ENCODE measurements at regions not wholly inside any gene's neighbourhood (a gene's known extent, or its start where the extent isn't known, plus 50 kb on each side); places are given as distances from the start of the nearest gene placed in this dataset.
"Not testable (repeated sequence)": the region's sequence is repeated elsewhere in the genome, so short reads cannot be mapped to it uniquely, and the experiment has no call there.

DNA sequence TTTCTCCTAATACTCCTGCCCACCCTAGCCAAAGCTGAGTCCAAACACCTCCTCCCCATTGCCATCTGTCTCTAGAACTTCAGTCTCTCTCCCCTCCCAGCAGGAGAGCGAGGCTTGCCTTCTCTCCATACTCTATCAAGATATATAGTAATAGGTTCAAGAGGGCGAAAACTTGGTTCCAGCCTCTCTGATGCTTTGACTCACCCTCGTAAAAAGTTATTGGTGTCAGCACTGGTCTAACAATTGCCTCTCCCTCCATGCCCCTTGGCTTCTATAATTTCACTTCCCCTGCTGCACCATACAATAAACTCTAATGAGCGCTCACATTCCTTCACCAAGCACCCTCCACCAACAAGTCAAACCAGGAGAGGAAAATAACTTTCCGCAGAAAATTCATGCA, 797.3 kb downstream of the BCL11A start:
- DNase-seq (ENCODE audit: low read depth in 4 of 4, low spot score in 1 of 4), result no peak

DNA sequence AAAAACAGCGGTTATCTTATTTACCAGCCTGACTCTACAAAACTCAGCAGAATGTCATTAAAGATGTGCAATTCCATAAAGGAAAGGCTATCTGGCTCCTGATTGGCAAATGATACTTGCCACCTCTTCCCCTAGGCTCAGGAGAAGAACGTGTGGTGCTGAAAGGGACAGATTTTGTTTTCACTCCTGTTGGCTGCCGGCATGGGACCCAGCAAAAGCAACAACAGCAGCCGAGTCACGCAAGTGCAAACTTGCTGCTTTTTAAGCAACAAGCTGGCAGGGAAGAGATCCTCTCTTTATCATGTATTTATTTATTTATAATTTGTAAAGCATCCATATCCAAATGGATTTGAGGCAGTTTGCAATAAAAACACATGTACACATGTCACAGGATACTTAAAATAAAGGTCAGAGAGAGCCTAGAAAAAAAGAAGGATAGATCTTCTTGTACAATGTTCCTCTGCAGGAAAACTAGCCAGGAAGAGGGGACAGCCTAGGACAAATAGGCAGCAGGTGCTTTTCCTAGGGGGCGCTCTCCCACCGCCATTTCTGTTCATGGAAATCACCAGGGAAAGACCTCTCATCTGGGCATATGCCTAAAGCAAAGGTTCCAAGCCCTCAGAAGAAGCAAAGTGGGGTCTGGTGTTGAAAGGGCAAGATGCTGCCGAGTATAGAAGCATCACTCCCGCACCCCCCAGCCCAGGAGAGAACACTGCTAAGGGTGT, 799.3 kb downstream of the BCL11A start:
- DNase-seq (ENCODE audit: low read depth in 4 of 4, low spot score in 1 of 4), result no peak

DNA sequence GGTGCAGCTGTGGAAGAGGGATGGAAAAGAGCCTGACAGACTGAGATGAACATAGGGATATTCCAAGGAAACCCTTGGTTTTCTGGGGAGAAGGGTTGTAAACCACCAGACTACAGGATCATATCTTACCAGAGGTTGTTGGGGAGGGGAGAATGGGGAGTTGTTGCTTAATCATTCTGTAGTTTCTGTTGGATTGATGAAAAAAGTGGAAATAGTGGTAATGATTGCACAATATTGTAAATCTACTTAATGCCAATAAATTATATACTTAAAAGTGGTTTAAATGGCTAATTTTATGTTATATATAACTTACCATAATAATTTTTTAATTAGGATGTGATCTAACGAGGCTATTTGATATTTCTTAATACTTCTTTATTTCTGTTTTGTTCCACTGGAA, 800.9 kb downstream of the BCL11A start:
- DNase-seq (ENCODE audit: low read depth in 4 of 4, low spot score in 1 of 4), result no peak

DNA sequence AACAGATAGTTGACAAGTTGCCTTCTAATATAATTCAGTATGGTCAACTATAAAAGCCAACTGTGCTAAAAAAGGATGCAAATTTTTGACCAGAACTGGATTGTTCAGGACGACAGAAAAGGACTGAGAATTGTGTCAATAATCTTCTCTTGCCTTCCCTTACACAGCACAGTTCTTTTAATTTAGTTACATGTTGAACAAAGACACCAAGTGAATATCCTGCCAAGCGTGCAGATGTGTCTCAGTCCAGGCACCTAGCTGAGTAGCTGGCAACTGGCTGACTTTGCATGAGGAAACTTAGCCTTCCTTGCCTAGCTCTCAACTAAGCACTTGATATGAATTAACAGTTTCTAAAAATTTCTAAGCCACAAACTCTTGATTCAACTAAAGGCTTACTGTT, 801.4 kb downstream of the BCL11A start:
- DNase-seq (ENCODE audit: low read depth in 4 of 4, low spot score in 1 of 4), result no peak

DNA sequence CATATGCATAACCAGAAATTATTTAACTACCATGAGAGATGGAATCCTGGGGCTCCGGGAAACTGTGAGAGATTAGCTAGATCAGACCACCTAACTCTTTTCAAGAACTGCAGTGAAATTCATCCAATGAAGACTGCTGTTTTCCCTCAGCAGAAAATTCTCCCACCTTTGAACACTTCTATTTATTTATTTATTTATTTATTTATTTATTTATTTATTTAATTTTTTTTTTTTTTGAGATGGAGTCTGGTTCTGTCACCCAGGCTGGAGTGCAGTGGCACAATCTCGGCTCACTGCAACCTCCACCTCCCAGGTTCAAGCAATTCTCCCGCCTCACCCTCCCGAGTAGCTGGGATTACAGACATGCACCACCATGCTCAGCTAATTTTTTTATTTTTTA, 802.2 kb downstream of the BCL11A start:
- DNase-seq (ENCODE audit: low read depth in 4 of 4, low spot score in 1 of 4), result not testable (repeated sequence)

DNA sequence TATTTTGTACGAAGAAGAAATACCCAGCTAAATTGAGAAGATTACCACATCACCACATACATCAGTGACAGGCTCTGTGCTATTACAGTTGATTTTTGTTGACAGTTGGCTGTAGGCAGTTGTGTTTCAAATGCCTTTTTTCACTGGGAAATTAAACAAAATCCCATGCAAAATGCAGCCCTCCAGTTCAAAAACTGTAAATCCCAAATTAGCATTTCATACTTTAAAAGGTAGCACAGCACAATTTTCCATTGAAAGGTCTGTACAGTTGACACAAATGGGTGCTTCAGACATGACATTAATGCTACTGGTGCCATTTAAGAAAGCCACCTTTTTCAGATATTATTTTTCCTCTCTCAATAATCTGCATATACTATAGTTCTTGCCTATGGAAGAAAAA, 807.2 kb downstream of the BCL11A start:
- DNase-seq (ENCODE audit: low read depth in 4 of 4, low spot score in 1 of 4), result no peak

DNA sequence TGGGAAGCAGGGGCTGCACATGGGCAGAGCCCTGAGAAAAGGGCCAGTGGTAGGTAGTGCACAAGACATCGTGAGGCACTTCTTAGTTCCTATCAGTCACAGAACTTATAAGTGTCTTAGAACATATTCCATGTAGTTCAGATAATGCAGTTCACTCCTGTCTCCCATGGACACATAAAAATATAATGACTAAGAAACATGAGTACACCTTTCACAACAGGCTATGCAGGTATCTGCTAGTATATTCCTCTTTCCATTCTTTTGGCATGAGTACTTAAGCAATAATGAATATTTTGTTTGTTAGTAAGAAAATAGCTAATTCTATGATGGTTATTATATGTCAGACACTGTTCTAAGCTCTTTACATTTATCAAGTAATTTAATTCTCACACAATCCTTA, 808.4 kb downstream of the BCL11A start:
- no peak for DNase-seq (ENCODE audit: low read depth in 4 of 4, low spot score in 1 of 4)

DNA sequence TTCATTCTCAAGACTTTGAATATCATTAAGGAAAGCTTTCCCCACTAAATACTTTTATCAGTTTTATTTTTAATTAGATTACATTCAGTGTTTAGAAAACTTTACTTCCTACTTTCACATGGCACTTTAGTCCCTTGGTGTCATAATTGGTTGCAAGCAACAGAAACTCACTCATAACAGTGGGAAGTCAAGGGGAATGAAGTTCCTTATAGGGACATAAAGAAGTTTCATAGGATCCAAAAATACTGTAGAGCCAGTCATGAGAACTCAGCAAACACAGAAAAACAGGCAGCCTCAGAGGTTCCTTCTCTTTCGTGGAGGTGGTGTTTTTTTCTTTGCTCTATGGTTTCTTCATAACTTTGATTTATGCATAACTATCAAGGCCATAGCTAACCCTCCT, 809.0 kb downstream of the BCL11A start:
- DNase-seq (ENCODE audit: low read depth in 4 of 4, low spot score in 1 of 4), result no peak

DNA sequence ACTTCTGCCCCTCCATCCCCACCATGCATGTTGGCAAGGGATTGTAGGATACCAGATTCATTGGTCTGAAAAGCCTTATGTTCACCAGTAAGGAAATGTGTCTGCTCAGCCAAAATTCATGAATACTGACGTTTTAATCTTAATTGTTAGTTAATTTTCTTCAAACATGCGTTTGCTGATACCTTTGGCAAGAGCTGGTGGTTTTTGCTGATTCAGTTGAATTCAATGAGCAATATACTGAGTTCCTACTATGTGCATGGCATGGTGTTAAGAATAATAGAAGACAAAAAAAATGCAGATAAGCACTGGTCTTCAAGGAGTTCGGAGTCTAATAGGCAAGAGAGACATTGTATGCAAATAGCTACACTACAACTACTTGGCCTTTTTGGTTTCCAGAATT, 811.6 kb downstream of the BCL11A start:
- DNase-seq (ENCODE audit: low read depth in 4 of 4, low spot score in 1 of 4), result no peak

DNA sequence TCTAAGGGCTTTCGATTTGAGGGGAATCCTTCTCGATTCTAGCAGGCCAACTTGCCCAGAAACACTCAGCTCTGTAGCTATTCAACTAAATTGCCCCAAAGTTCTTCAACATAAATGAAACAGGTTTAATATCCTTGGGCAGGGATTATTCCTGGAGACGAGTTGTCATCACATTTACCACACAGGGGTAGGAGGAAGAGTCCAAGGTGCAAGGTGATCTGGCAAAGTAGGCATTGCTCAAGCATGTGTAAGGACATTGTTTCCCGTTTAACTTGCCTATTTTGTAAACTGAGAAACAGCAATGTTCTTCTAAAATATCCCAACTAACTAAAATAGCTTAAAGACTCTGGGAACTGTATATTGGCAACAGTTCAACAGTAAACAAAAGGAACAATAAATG, 814.3 kb downstream of the BCL11A start:
- DNase-seq (ENCODE audit: low read depth in 4 of 4, low spot score in 1 of 4), result no peak

DNA sequence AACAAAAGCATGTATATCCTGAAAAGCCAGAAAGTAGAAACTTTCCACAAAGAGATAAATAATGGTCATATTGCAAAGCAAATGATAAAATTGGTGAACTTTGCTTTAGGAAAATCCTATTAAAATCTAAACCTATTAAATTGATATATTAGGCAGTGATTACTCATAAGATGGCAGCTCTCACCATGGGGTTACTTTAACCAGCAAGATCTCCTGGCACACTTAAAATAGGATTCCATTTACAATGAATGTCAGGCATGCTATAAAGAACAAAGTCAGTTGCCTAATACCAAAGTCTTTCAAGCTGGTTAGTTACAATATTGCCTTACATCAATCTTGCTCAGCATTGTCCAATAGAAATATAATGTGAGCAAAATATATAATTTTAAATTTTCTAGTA, 816.2 kb downstream of the BCL11A start:
- no peak for DNase-seq (ENCODE audit: low read depth in 4 of 4, low spot score in 1 of 4)

DNA sequence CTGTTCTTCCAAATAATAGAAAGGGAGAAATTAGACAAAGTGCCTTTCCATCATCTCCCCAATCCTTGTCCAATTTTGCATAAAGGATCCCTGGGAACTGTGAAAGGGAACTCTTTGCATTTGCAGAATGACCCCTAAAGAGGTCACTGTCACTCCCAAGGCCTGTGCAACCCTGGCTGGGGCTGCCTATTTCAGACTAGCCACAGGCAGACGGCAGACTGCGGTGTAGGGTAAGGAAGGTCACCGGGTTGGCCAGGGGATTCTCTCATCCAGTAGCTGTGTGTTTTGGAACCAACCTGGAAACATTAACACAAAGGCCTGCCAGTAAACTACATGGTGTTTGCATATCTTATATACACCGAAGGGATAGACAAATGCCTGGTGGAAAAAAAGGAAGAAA, 818.7 kb downstream of the BCL11A start:
- DNase-seq (ENCODE audit: low read depth in 4 of 4, low spot score in 1 of 4), result no peak

DNA sequence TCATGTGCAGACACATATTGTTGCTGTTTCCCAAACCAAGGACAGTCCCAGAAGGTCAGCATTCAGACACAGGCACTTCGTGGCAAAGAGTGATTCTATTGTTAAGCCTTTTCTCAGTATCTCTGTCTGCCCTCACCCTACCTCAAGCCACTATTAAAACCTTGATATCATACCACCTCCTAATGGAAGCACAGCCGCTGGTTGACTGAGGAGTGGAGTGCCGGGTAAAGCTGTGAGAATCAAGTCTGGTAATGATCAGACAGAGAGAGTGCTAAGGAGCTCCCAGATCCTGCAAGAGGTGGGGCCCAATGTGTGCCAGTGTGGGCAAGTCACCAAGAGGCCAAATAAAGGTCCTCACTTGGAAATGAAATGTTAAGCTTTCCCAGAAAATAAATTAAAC, 819.5 kb downstream of the BCL11A start:
- DNase-seq (ENCODE audit: low read depth in 4 of 4, low spot score in 1 of 4), result no peak

DNA sequence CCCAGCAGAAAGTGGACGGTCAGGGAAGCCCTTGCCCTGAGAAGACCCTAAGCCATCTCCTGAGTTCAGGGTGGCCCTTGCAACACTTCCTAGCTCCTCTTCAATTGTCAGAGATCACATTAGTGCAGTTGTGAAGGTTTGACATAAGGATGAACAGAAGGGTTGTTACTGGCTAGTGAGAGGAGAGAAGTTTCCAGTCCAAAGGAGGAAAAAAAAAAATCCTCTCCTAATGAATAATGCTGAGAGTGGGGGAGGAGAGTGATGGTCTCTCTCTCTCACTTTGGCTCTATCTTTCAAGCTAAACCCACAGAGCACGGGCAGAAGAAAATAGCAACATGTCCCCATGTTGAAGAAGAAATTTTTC, 819.9 kb downstream of the BCL11A start:
- no peak for DNase-seq (ENCODE audit: low read depth in 4 of 4, low spot score in 1 of 4)

DNA sequence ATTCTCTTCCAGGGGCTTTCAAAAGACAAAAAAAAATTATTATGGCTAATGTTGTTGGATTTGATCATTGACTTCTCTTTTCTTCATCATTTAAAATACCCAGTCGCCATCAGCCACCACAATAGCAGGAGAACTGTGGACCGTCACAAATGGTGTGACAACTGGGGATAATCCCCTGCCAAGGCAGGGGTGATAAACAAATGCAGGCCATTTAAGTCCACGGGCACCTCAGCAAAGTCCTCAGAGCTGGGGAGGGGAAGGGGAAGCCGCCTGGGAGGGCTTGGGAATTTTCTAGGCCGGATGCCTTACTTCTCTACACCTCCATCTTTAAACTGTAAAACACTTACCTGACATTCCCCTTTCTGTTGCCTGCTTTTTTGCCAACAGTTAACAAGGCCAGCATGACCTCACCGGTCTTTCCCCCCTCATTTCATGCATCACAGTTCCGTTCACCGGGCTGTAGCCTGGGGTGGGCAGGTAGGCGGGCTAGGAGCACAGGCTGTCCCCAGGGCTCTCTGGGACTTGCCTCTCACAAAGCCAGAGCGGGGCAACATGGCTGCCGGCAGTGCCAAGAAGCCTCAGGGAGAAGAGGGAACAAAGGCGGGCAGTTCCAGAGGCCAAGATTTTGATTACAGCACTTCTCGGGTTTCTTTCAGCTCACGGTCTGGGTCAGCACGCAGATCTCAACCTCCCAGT, 820.4 kb downstream of the BCL11A start:
- no peak for DNase-seq (ENCODE audit: low read depth in 4 of 4, low spot score in 1 of 4)

DNA sequence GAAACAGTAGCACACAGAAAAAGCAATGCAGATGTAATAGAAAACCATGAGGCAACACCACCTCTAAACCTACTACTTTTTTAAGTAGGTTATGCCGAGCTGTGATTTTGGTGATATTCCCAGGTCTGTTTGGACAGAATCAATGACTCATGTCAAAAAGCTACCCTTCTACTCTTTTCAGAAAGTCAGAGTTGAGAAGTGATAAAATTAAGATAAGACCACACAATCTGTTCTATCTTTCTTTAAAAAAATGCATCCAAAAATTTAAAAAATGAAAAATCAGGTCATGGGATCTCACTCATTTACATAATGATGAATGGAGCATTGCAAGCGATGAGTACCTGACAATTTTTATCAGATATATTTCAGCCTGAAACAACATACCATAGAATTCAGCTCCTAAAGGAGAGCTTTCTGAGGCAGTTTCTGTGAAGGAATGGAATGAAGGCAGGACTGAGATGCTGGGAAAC, 826.3 kb downstream of the BCL11A start:
- no peak for DNase-seq (ENCODE audit: low read depth in 4 of 4, low spot score in 1 of 4)

DNA sequence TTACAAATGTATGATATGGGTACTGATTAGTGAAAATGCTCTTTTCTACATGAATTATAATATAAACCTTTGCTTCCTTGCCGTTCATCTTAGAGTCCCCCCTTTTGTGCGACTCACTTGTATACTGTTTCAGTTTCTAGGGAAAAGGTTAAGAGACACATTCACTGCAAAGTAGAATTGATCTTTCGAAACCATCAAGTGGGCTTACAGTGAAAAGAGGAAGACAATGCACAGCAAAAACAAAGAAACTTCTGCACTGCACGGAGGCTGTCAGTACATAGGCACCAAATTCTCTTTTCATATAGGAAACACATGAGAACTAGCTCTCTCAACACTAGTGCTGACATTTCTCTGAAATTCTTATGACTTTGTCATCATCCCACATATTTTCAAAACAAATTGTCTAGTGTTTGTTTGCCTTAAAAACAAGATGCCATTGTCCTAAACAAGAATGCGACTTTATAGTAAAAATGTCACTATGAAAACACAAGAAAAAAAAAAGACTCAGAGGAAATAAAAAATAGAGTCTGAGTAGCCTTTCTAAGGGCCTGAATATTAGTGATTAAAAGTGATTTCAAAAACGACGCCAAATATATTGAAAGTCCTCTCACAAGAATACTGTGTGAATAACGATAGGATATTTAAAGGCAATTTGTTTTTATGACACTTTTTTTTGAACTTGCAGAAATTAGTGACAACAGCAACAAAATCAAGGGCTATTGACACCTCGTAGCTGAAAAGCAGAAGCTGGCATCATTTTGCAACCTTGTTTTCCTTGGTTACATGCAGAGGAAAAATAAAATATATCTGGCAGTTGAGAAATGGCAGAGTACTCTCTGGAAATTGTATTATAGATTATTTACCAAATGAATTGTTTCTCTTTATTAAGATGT, 827.0 kb downstream of the BCL11A start:
- no peak for DNase-seq (ENCODE audit: low read depth in 4 of 4, low spot score in 1 of 4)

DNA sequence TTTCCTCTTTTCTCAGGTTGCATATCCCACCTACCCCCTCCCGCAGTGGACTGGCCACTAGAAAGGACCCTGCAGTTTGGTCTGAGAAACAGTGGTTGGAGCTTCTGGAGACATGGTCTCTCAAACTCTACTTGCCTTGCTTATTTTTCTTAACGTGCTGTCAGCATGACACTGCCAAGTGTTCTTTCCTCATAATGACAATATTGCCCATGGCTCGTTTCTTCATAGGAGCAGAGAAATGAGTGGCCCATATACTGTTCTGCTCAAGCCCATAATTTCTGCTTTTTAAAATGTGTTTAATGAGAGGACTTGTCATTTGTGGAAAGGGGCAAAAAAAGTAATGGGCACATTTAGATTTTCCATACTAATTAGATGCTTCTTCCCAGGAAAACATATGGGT, 828.7 kb downstream of the BCL11A start:
- DNase-seq (ENCODE audit: low read depth in 4 of 4, low spot score in 1 of 4), result no peak

DNA sequence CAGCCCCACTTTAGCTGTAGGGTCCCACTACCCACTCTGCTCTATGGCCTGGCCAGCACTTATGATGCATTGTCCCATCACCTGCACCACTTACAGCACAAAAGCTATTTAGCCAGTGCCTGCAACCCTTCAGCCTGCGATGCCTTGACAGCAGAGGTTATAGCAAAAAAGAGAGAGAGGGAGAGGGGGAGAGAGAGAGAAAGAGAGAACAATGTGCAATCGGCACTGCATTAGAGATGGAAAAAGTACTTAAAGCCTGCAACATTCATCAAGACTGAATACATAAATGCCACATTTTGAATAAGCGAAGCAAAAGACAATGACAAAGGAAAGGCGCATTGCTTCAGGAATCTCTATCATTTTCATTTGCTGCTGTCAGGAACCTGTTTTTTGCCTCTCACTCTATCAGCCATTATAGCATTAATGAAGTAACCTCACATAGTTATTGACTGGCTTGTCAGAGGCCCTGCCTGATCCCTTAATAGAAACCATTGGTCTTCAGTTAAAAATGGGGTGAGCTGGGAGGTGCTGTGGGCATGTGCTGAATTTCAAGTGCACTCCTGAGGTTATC, 833.1 kb downstream of the BCL11A start:
- no peak for DNase-seq (ENCODE audit: low read depth in 4 of 4, low spot score in 1 of 4)

DNA sequence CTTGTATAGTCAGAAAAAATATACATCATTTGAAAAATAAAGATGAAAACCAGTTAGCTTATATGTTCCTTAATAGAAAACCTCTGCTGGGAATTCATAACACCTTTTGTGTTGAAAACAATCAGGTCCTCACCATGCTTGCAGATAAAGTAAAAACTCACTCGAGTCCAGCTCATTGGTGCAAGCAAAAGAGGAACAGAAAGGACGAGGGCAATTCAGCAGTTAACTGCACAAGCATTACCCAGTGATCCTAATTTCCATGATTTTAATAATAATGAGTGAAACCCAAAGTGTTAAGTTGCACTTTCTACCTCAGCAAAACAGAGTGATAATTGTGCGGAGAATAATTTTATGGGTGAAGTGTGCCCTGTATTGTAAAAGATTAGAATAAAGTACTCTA, 839.9 kb downstream of the BCL11A start:
- DNase-seq (ENCODE audit: low read depth in 4 of 4, low spot score in 1 of 4), result no peak

DNA sequence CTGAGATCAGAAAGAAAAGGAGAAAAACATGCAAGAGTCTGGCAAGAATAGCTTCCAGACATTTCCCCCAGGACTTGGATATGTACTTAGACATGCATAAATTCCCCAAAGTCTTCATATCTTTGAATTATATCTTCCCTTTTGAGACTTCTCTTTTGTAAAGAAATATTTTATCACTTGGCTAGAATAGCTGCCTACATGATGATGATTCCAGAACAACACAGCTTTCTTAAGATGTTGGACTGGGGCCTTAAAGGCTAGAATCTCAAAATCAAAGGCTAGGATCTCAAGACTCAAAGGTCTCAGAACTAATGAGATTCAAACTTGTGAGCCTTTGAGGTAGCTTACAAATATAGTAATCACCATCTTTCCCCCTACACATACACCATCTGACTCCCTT, 842.3 kb downstream of the BCL11A start:
- DNase-seq (ENCODE audit: low read depth in 4 of 4, low spot score in 1 of 4), result no peak

DNA sequence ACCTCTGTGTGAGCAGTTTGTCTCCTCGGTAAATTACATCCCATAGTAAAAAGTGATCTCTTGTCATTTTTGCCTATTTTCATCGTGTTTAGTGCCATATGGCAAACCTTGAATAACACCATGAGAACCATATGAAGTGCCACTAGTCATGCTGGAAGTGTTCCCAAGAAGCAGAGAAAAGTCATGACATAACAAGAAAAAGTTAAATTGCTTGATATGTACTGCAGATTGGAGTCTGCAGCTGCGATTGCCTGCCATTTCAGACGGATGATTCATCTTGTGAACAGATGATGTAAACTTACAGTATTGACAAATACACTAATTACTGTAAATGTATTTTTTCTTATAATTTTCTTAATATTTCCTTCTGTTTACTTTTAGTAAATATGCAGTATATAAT, 846.7 kb downstream of the BCL11A start:
- no peak for DNase-seq (ENCODE audit: low read depth in 4 of 4, low spot score in 1 of 4)

Data from stimulated activated CD4-positive, alpha-beta T cell treated with anti-CD3 and anti-CD28 coated beads, Interleukin-1b, Interleukin-23, amount 100 ng/mL, for 24 hours (primary cell).